ENCODE measurements at regions not wholly inside any gene's neighbourhood (a gene's known extent, or its start where the extent isn't known, plus 50 kb on each side); places are given as distances from the start of the nearest gene placed in this dataset.
"Not testable (repeated sequence)": the region's sequence is repeated elsewhere in the genome, so short reads cannot be mapped to it uniquely, and the experiment has no call there.

DNA sequence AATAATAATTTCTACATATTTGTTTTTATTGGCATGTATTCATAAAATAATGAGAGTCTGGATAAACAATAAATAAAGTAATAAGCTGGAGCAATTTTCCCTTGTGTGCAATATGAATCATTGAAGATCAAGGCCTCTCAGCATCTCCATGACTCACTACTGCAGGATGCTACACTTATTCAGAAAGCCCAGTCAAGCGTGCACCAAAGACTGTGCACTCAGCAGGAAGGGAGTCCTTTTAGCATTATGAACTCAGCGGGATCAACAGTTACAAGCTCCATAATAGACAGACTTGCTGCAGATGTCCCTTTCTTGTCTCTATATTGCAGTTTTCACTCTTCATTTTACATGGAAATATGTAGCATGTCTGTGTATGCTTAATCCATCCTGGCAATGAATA is 485.3 kb downstream of the CDH9 start:
- no peak for DNase-seq (ENCODE audit: low read depth in 2 of 2)

GRCh38 chr5:26543987-26544386 is 494.4 kb downstream of the CDH9 start:
- no peak for DNase-seq (ENCODE audit: low read depth in 2 of 2)

GRCh38 chr5:26538226-26538625 is 500.2 kb downstream of the CDH9 start:
- DNase-seq (ENCODE audit: low read depth in 2 of 2) = no peak

- DNase-seq (ENCODE audit: low read depth in 2 of 2) = no peak
Observed at GRCh38 chr5:26535215-26535614, 503.2 kb downstream of the CDH9 start.

DNA sequence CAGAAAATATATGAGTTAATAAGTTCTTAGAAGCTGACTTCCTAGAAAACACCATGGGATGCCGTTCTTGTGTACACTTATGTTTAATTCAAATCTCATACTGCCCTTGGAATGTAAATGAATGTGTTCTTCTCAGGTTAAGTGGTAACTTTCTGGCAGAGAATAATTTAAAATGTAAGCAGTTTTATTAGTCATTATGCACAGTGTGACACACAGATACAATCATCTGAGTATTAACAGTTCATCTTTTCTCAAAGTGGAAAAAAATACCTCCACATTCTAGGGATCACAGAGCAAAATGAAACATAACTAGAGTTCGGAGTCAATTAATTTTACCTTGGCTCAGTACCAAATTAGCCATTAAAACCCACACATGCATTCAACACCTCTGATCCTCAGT is 508.1 kb downstream of the CDH9 start:
- DNase-seq (ENCODE audit: low read depth in 2 of 2) = no peak

DNA sequence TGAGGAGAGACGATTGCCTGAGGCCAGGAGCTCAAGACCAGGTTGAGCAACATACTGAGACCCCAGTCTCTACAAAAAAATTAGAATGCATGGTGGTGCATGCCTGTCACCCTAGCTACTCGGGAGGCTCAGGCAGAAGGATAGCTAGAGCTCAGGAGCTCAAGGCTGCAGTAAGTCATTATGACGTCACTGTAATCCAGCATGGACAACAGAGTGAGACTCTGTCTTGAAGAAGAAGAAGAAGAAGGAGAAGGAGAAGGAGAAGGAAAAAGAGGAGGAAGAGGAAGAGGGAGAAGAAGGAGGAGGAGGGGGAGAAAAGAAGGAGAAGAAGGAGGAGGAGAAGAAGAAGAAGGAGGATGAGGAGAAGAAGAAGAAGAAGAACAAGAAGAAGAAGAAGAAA is 519.1 kb downstream of the CDH9 start:
- DNase-seq (ENCODE audit: low read depth in 2 of 2) = no peak

- no peak for DNase-seq (ENCODE audit: low read depth in 2 of 2)
Observed at GRCh38 chr5:26518065-26518464, 520.3 kb downstream of the CDH9 start.

GRCh38 chr5:26498972-26499371 is 539.4 kb downstream of the CDH9 start:
- DNase-seq (ENCODE audit: low read depth in 2 of 2) = no peak

- no peak for DNase-seq (ENCODE audit: low read depth in 2 of 2)
Observed at GRCh38 chr5:26495437-26495836, 542.9 kb downstream of the CDH9 start.

DNA sequence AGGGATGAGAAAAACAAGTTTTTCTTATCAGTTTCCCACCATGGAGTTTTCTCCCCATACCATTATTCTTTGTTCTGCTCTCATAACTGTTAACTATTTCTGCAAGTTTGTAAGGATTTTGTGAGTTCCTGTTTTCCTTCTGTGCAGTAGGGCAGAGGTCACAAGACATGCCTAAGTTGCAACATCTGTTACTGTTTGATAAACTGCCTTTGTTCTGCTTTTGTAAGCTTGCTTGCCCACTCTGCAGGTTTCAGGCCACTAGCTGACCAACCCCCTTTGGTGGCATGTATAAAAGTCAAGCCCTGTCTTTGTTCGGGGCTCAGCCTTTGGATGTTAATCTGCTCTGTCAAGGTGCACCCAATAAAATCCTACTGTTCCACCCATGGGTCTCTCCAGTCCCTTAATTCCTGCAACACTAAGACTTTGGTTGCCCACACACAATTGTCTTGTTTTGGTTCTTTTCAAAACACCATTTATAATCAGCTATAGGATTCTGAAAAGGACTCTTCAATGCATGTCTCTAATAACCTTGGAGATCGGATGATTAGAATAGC is 545.4 kb downstream of the CDH9 start:
- no peak for DNase-seq (ENCODE audit: low read depth in 2 of 2)

DNA sequence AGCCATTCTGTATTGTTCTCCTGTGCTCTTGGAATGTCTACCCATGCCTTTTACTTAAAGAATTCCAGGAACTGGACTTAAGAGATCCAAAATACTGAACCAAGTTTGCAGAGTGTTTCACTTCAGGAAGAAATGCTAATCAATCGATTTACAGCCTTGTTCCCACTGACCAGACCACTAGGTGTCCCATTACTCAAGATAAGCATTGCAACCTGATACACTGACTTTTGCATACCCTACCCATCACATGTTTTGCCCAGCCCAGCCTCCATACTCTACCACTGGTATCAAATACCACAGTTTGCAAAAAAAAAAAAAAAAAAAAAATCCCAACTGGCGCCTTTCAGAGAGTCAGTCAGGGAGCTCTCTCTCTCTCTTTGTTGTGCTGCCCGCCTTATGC is 550.8 kb downstream of the CDH9 start:
- DNase-seq (ENCODE audit: low read depth in 2 of 2) = no peak

DNA sequence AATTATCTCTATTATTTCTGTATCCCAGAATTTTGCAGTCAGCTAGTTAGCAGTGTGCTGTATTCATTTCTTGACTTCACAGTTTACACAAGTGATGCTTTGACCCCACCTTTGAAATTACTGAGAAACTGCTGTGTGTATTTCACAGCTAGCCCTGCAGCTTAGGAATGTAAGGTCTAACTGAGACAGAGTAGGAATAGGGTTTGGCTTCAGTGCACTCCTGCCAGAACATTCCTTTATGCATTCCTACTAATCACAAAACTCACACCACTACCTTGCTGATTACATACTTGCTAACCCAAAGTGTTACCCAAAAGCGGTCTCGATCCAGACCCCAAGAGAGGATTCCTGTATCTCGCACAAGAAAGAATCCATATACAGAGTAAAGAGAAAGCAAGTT is 551.8 kb downstream of the CDH9 start:
- DNase-seq (ENCODE audit: low read depth in 2 of 2) = no peak

DNA sequence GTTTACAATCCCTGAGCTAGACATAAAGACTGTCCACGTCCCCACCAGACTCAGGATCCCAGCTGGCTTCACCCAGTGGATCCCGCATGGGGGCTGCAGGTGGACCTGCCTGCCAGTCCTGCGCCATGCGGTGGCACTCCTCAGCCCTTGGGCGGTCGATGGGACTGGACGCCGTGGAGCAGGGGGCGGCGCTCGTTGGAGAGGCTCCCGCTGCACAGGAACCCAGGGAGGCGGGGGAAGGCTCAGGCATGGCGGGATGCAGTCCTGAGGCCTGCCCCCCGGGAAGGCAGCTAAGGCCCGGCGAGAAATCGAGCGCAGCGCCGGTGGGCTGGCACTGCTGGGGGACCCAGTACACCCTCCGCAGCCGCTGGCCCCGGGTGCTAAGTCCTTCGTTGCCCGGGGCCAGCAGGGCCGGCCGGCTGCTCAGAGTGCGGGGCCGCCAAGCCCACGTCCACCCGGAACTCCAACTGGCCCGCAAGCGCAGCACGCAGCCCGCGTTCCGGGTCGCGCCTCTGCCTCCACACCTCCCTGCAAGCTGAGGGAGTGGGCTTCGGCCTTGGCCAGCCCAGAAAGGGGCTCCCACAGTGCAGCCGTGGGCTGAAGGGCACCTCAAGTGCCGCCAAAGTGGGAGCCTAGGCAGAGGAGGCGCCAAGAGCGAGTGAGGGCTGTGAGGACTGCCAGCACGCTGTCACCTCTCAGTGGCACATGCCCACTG is 553.1 kb downstream of the CDH9 start:
- DNase-seq (ENCODE audit: low read depth in 2 of 2) = not testable (repeated sequence)

DNA sequence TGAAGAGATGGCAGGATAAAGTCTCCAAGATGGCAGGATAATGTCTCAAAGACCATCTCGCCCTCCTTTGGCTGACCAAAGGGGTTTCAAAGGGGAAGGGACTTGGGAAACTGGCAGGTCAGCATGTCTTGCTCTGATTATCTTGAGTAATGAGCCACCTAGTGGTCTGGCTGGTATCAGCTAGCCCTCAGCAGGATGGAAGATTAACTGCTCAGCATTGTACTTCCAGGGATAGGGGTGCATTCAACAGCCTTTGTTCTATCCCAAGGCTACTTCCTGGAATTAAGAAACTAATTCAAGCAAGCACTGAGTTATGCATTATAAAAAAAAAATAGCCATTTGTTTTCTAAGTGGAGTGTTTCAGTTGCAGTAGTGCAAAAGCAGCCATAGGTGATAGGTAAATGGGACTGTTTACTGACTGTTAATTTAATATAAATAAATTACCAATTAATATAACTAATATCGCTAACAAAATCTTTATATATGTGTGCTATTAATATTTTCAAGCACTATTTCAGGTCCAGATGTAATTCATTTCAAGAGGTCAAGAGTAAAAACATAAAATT is 555.5 kb downstream of the CDH9 start:
- peak; percentile 1 to 22 for DNase-seq (ENCODE audit: low read depth in 2 of 2)

- DNase-seq (ENCODE audit: low read depth in 2 of 2) = no peak
Observed at GRCh38 chr5:26482076-26482809, 556.1 kb downstream of the CDH9 start.

- no peak for DNase-seq (ENCODE audit: low read depth in 2 of 2)
Observed at GRCh38 chr5:26470439-26470838, 567.9 kb downstream of the CDH9 start.

- no peak for DNase-seq (ENCODE audit: low read depth in 2 of 2)
Observed at GRCh38 chr5:26439121-26439520, 599.3 kb downstream of the CDH9 start.

DNA sequence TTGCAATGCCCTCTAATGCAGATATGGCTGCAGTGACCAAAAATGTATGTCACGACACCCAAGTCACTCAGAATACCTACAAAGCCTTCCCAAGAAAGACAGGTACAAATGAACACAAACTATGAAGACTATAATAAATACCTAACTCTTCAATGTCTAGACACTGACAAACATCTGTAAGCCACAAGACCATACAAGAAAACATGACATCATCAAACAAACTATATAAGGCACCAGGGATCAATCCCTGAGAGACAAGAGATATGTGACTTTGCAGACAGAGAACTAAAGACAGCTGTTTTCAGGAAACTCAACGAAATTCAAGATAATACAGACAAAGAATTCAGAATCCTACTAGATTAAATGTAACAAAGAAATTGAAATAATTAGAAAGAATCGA is 603.7 kb downstream of the CDH9 start:
- no peak for DNase-seq (ENCODE audit: low read depth in 2 of 2)

DNA sequence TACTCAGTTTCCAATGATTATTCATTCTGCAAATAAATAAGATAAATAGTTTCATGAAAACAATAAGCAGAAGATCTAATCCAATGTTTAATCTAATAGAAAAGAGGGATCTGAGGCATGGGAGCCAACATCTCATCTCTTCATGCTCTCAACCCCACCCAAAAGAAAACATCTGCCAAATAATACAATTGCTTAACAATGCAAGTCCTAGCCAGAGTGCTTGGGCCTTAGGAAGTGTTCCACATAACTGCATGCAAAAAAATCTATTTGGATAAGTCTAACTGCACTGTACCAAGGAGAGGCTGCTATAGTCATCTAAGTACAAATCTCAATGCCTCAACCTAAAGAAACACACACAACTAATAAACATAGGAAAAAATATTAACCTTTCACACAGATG is 606.0 kb downstream of the CDH9 start:
- DNase-seq (ENCODE audit: low read depth in 2 of 2) = no peak

DNA sequence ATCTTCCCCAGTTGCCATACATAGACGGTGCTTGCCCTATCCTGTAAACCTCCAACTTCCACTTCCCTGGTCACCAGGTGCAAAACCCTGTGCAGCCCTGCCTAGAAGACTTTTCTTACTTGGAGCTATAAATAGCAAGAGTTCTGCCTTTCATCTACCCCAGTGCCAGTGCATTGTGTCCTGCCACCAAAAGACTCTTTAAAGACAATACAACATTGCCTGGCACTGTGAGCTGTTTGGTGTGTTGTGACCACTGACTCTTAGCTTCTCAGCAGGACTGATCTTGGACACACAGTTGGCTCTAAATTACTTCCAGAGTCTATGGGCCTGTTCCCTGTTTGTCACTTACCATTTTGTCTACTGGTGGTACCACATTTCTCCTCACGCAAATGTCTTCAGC is 608.1 kb downstream of the CDH9 start:
- no peak for DNase-seq (ENCODE audit: low read depth in 2 of 2)

GRCh38 chr5:26427281-26427680 is 611.1 kb downstream of the CDH9 start:
- no peak for DNase-seq (ENCODE audit: low read depth in 2 of 2)

- DNase-seq (ENCODE audit: low read depth in 2 of 2) = no peak
Observed at GRCh38 chr5:26419987-26420386, 618.4 kb downstream of the CDH9 start.

DNA sequence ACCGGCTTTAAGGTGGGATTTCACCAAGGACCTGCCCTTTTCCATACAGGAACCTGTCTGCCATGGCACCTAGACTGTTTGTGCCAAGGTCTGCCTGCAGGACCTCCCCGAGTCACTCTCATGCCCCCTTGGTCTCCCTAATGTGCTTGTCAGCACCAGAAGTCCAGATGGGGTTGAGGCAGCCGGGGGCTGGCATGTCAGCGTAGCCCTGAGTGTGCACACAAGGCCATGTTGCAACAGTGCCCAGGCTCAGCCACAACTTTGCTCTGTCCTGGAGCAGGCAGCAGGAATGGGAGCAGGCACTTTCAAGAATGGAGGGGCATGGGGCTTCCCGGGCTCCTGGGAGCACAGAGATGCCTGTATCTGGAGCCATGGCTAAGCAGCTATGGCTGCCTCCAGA is 621.5 kb downstream of the CDH9 start:
- no peak for DNase-seq (ENCODE audit: low read depth in 2 of 2)
